Right ventricle myocardium inferior (tissue), 1 donor: ENCODE measurements at regions not wholly inside any gene's neighbourhood (a gene's known extent, or its start where the extent isn't known, plus 50 kb on each side); places are given as distances from the start of the nearest gene placed in this dataset.
A peak's percentile ranks its signal among the peaks of the same experiment; 100 is the strongest.

ENCODE experiments used
- ATAC-seq: fragments of 200-7000 bp; cut with Tn5 transposase; one replicate; pipeline ENCODE4 v1.9.1; 2020; ENCODE audit warnings: mild to moderate bottlenecking, moderate library complexity
- DNase-seq: peaks from one replicate; pipeline ENCODE4 v3.0.0; 2021; ENCODE audit errors: missing footprints
- intact Hi-C: fragments of 100-400 bp; cut with DNase I; formaldehyde crosslinking; loops from one replicate; pipeline ENCODE4 v1.11.0; 2022
- donor health status: DM: no; HTN: yes; CAD: no; lungs with severe emphysema.

DNA sequence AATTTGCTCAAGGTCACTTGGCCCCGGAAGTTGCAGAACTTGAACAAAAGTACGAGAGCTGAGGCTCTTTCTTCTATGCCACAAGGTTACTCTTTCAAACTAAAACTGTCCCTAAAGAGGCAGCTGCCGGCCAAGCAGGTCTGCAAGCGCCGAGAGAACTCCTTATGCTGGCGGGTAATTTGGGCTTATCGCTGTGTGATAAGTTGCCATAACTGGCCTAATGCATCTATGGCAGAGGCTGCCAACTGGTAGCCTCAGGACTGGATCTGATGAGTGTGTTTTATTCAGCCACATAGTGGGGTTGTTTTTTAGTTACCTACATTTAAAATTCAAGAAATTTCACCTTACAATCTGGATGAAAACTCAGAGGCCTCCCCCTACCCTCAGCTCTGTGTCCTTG is 68.1 kb upstream of the SPOCK1 start:
- intact Hi-C loops, result no loop called here
- ATAC-seq, result peak; percentile 30
- no peak for DNase-seq

DNA sequence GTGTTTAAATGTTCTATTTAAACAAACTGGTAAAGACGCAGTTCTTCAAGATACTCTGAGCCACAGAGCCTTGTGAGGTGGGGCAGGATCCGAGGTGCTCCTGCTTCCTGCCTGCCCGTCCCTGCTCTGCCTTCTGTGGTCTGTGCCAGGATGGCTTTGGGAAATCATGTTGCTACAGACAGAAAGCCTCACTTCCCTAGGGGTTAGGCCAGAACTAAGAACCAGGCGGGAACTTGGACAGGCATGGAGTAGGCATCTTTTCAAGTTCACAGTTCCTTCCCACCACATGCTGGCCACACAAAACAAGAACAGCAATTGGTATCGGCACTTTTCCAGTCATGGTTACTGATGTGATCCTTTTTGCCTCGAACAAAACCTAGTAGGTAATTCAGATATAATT is 67.7 kb upstream of the SPOCK1 start:
- ATAC-seq, result no peak
- intact Hi-C loops, result no loop called here
- no peak for DNase-seq

DNA sequence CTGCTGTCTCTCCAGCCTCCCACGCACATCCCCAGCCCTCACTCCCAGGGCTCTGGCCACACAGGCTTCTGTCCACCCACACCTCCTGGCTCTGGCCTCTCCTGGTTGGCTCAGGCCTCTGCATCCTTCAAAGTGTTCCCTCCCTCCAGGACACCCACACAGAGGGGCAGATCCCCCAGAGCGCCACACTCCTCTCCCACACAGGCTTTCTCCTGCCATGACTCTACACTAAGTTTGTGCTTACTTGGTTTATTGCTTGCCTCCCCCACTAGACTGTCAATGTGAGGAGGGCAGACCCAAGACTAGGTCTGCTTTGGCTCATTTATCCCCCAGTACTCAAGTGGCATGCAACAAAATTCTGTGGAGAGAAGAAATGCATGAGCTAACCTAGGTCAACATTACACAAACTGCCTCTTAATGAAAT is 67.0 kb upstream of the SPOCK1 start:
- ATAC-seq (no peak), DNase-seq (no peak)
- intact Hi-C loops, result no loop called here

DNA sequence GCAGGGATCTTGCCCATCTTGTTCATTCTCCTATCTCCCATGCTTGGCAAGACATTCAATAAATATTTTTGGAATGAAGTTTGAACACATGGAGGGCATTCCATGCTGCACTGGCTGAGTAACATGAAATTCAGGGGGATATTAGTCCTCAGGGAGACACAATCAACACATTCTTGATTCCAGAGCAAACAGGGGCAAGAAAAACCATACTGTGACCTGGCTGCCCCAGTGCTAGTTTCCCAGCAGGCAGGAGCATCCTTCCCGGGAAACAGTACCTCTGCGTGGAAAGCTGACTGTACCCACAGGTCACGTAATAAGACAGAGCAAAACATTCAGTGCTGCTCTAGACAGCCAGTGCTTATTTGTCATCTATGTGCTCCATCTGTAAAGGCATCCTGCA is 66.3 kb upstream of the SPOCK1 start:
- no peak for ATAC-seq
- DNase-seq, result no peak
- intact Hi-C loops, result no loop called here

DNA sequence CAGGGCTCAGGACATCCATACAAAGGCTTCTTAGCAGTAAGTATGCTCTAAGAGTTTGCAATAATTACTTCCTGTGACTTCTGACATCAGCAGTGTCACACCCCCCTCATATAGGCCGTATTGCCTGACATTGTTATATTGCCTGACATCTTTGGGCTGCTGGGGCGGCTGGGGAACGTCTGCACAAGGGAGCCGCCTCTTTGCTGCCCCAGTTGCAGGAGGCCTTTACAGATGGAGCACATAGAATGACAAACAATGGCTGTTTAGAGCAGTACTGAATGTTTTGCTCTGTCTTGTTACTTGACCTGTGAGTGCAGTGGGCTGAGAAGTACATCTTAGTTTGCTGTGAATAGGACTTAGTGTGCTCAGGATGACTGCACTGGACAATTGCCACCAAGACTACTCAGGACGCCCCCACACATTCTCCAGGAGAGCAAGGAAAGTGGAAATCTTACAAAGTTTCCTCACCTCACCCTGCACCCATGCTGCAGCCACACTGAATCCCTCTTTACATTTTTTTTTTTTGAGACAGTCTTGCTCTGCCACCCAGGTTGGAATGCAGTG is 65.4 kb upstream of the SPOCK1 start:
- intact Hi-C loops, result no loop called here
- ATAC-seq (no peak), DNase-seq (no peak)

DNA sequence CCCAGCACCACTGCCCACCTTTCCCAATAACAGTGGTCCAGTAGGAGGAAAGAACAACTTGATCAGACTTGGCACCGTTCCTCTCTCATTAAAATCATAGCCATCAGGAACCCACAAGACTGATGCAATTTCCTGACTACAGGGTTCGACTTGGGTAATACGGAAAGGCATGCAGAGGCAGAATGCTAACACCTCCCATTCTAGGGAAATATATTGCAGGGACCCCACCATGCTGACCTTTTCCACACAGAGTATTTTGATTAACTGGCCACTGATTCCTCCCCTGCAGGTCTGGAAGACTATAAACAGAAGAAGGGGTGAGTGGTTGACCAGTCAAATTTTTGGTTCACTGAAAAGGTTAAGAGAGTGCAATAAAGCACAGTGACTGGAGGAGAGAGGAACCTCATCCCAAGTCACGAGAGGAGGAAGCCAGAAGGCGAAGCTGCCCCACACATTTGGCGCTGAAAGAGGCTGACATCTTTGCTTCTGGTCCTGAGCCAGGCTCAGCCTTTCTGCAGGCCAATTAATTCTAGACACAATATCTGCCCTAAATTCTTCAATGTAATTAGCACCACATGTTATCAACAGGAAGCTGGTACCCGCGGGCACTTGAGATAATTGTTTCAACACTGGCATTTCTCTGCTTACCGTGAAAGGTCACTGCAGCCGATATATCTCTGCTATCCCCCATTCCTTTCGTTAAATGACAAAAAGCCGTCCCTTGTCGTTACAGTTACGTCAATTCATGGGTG is 64.7 kb upstream of the SPOCK1 start:
- intact Hi-C loops, result no loop called here
- ATAC-seq (peak; percentile 46), DNase-seq (no peak)

- intact Hi-C loops, result no loop called here
- no peak for DNase-seq
- ATAC-seq, result no peak
Observed at GRCh38 chr5:137563301-137563645, 64.1 kb upstream of the SPOCK1 start.

DNA sequence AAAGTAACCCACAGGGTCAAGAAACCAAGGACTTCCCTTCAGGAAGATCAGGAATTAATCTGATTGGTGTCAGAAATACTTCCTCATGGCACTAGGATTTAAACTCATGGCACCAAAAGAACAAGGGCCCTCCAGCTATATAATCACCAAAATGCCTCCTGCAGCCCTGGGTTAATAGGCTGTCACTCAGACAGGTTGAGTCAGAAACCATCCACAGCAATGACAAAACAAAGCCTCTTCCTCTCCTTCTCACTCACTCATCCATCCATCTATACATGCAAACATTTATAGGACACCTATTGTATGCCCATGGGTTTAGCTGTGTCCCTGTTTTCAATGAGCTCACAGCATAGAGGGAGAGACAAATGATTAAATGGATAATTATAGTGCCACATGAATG is 62.5 kb upstream of the SPOCK1 start:
- no peak for ATAC-seq
- no peak for DNase-seq
- intact Hi-C loops, result no loop called here

DNA sequence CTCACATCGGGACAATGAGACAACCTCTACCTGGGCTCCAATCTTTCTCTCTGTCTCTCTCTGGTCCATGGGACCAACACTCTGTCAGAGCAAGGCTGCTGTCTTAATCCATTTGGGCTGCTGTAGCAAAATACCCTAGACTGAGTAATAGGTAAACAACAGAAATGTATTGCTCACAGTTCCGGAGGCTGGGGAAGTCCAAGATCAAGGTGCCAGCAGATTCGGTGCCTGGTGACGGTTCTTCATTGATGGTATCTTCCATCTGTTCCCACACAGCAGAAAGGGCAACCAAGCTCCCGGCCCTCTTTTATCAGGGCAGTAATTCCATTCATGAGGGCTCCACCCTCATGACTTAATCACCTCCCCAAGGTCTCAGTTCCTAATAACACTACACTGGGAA is 61.3 kb upstream of the SPOCK1 start:
- ATAC-seq, result no peak
- intact Hi-C loops, result no loop called here
- DNase-seq, result no peak
